GM12891 (cell line): ENCODE measurements at regions not wholly inside any gene's neighbourhood (a gene's known extent, or its start where the extent isn't known, plus 50 kb on each side); places are given as distances from the start of the nearest gene placed in this dataset.

Experiments
- DNase-seq: peaks from one replicate; pipeline ENCODE4 v3.0.0; 2011; ENCODE audit warnings: low spot score; ENCODE audit not compliant: insufficient read length
- FAIRE-seq: peaks from 2 replicates; lab custom pipeline; 2011; peaks lifted over from hg19 to GRCh38; lab: Jason Lieb, UNC
- PAX5 ChIP-seq: IDR thresholded peaks from 2 replicates; pipeline ENCODE4 v1.6.1; 2011; ENCODE audit warnings: low read length, moderate library complexity, mild to moderate bottlenecking; ENCODE audit not compliant: insufficient read depth, severe bottlenecking
- POLR2A ChIP-seq: IDR thresholded peaks from 2 replicates; pipeline ENCODE4 v1.6.1; 2011; ENCODE audit warnings: low read depth, low read length, control low read depth
- POLR2AphosphoS5 ChIP-seq: IDR thresholded peaks from 2 replicates; pipeline ENCODE4 v1.6.1; 2011; ENCODE audit warnings: low read depth, low read length, control low read depth
- POU2F2 ChIP-seq: IDR thresholded peaks from 2 replicates; pipeline ENCODE4 v1.6.1; 2011; ENCODE audit warnings: low read depth, mild to moderate bottlenecking, control low read depth, low read length, moderate library complexity
- SPI1 ChIP-seq: IDR thresholded peaks from 2 replicates; pipeline ENCODE4 v1.6.1; 2011; ENCODE audit warnings: low read depth, low read length, control low read depth
- TAF1 ChIP-seq: IDR thresholded peaks from 2 replicates; pipeline ENCODE4 v1.6.1; 2011; ENCODE audit warnings: low read depth, low read length, control low read depth

DNA sequence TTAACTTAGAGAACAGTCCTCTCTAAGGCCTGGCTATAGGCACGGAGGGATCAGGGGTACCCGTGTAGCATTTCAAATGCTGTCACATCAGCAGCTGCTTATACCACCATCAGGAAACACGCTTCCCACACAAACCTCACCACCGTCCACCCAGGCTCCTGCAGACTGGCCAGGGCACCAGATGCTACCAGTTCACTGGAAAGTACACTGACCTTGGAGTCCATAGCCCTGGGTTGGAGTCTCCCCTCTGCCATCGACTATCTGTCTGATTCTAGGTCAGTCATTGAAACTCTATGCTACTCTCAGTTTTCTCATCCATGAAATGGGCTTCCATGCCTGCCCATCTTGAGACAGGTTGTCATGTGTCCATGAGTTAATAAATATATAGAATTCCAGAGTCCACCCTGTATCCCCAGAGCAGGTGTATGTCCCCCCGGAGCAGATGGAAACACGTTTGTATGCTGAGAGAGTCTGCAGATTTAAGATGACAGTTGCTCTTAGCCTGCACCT lies 156.0 kb upstream of the SMAD3 start:
- no peak for FAIRE-seq
- TF ChIP-seq POLR2A (no peak), SPI1 (no peak), PAX5 (no peak), POLR2AphosphoS5 (no peak), POU2F2 (no peak), TAF1 (no peak)
- DNase-seq = no peak

- no peak for TF ChIP-seq PAX5
- TF ChIP-seq TAF1 = no peak
- no peak for TF ChIP-seq POLR2A
- TF ChIP-seq SPI1 = no peak
- TF ChIP-seq POLR2AphosphoS5 = no peak
- TF ChIP-seq POU2F2 = no peak
- FAIRE-seq = no peak
These were observed 154.2 kb upstream of the SMAD3 start for GRCh38 chr15:66911131-66911700.

GRCh38 chr15:66912001-66912400 lies 153.4 kb upstream of the SMAD3 start:
- no peak for FAIRE-seq
- no peak for TF ChIP-seq TAF1
- TF ChIP-seq POU2F2 = no peak
- TF ChIP-seq POLR2A = no peak
- TF ChIP-seq POLR2AphosphoS5 = no peak
- TF ChIP-seq PAX5 = no peak
- TF ChIP-seq SPI1 = no peak
- no peak for DNase-seq

More at GRCh38 chr15:66911131-66911700, 154.2 kb upstream of the SMAD3 start:
- no peak for DNase-seq

DNA sequence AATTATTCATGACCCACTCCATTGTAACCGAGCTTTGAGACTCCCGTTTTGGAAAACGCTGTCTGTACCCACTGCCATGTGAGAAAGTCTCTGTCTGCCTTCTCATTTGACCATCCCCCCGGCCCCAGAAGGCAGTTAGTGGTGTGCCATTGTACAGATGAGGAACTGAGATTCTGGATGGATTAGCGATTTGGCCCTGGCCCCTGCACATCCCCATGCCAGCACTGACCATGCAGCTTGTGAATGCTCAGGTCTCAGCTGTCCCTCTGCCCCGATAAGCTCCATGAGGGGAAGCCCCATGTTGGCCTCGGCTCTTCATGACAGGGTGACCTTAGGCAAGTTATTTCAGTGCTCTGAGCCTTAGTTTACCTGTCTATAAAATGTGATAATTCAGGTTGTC lies 153.0 kb upstream of the SMAD3 start:
- no peak for FAIRE-seq
- no peak for DNase-seq
- TF ChIP-seq SPI1 = peak; percentile 74
- no peak for TF ChIP-seq POLR2A
- TF ChIP-seq POU2F2 = no peak
- TF ChIP-seq PAX5 = no peak
- no peak for TF ChIP-seq TAF1

GRCh38 chr15:66917904-66918448 lies 147.4 kb upstream of the SMAD3 start:
- TF ChIP-seq POLR2AphosphoS5 (no peak), SPI1 (no peak), PAX5 (no peak), POLR2A (no peak), TAF1 (no peak), POU2F2 (no peak)
- FAIRE-seq = no peak
- no peak for DNase-seq

GRCh38 chr15:66919421-66919820 lies 146.0 kb upstream of the SMAD3 start:
- FAIRE-seq = no peak
- no peak for DNase-seq
- TF ChIP-seq TAF1 = no peak
- no peak for TF ChIP-seq SPI1
- TF ChIP-seq POU2F2 = no peak
- TF ChIP-seq POLR2A = no peak
- TF ChIP-seq PAX5 = no peak
- no peak for TF ChIP-seq POLR2AphosphoS5

- TF ChIP-seq TAF1 (no peak), POLR2AphosphoS5 (no peak), POLR2A (no peak), PAX5 (no peak), POU2F2 (no peak), SPI1 (no peak)
These were observed 144.0 kb upstream of the SMAD3 start for GRCh38 chr15:66921319-66921915.

GRCh38 chr15:66922608-66923007 lies 142.8 kb upstream of the SMAD3 start:
- TF ChIP-seq POLR2AphosphoS5 (no peak), PAX5 (no peak)
- FAIRE-seq = no peak
- DNase-seq = no peak

More at GRCh38 chr15:66921319-66921915, 144.0 kb upstream of the SMAD3 start:
- FAIRE-seq (no peak), DNase-seq (no peak)

DNA sequence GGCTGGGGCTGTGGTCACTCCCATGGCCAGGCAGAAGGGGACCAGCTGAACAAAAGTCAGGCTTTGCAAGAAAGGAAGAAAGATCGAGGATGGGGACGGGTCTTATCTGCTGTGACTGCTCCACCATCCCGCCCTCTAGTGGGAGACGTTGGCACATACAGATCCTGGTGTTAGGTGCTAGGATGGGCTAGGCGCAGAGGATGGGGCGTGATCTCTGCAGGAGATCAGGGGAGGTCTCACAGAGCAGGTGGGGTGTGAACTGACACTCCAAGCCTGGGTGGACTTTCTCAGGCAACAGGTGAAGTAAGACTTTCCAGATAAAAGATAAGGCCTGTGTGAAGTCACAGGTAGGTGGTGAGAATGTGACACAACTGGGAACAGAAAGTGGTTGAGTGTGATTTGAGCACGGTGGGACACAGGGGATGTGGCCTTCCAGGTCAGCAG lies 141.9 kb upstream of the SMAD3 start:
- DNase-seq (no peak), FAIRE-seq (no peak)
- no peak for TF ChIP-seq POLR2A
- TF ChIP-seq TAF1 = no peak

GRCh38 chr15:66924889-66925288 lies 140.5 kb upstream of the SMAD3 start:
- no peak for TF ChIP-seq POLR2AphosphoS5
- no peak for TF ChIP-seq SPI1
- no peak for TF ChIP-seq POU2F2
- no peak for TF ChIP-seq POLR2A
- TF ChIP-seq TAF1 = no peak
- TF ChIP-seq PAX5 = no peak
- no peak for DNase-seq
- no peak for FAIRE-seq
